GM23248 (cell line): ENCODE measurements at regions not wholly inside any gene's neighbourhood (a gene's known extent, or its start where the extent isn't known, plus 50 kb on each side); places are given as distances from the start of the nearest gene placed in this dataset.

Experiments used
- DNase-seq: peaks from one replicate; pipeline ENCODE4 v3.0.0-alpha.2; 2015
- H2AFZ ChIP-seq: fragments of 200-600 bp; sonication (generic); 2 replicates; pipeline ENCODE4 v1.6.1; 2016; ENCODE audit warnings: antibody characterized with exemption
- H3F3A ChIP-seq: fragments of 200-600 bp; sonication (generic); 2 replicates; pipeline ENCODE4 v1.6.1; 2016; ENCODE audit warnings: mild to moderate bottlenecking, antibody characterized with exemption, mixed run types; ENCODE audit not compliant: insufficient read depth
- H3K27ac ChIP-seq: fragments of 200-600 bp; sonication (generic); 2 replicates; pipeline ENCODE4 v1.5.1; 2016; ENCODE audit warnings: mild to moderate bottlenecking
- H3K27me3 ChIP-seq: fragments of 200-600 bp; sonication (generic); replicated peaks from 2 replicates; pipeline ENCODE4 v1.6.1; 2016; ENCODE audit warnings: mild to moderate bottlenecking; ENCODE audit not compliant: insufficient read depth
- H3K36me3 ChIP-seq: fragments of 200-600 bp; sonication (generic); 2 replicates; pipeline ENCODE4 v1.6.1; 2016; ENCODE audit warnings: low read depth, mild to moderate bottlenecking
- H3K4me1 ChIP-seq: fragments of 200-600 bp; sonication (generic); 2 replicates; pipeline ENCODE4 v1.6.1; 2016; ENCODE audit warnings: mild to moderate bottlenecking; ENCODE audit not compliant: insufficient read depth
- H3K4me2 ChIP-seq: fragments of 200-600 bp; sonication (generic); one replicate; pipeline ENCODE4 v1.6.1; 2016; ENCODE audit warnings: mild to moderate bottlenecking; ENCODE audit not compliant: unreplicated experiment
- H3K4me3 ChIP-seq: fragments of 200-600 bp; sonication (generic); 2 replicates; pipeline ENCODE4 v1.5.1; 2016; ENCODE audit warnings: mild to moderate bottlenecking
- H3K79me2 ChIP-seq: fragments of 200-600 bp; sonication (generic); 2 replicates; pipeline ENCODE4 v1.6.1; 2016; ENCODE audit warnings: mild to moderate bottlenecking; ENCODE audit not compliant: insufficient read depth
- H3K9ac ChIP-seq: fragments of 200-600 bp; sonication (generic); 2 replicates; pipeline ENCODE4 v1.6.1; 2016; ENCODE audit warnings: mild to moderate bottlenecking
- H3K9me2 ChIP-seq: fragments of 200-600 bp; sonication (generic); 2 replicates; pipeline ENCODE4 v1.6.1; 2016; ENCODE audit warnings: mixed run types, mild to moderate bottlenecking, moderate library complexity; ENCODE audit not compliant: insufficient read depth
- H3K9me3 ChIP-seq: fragments of 200-600 bp; sonication (generic); one replicate; pipeline ENCODE4 v1.6.1; 2017; ENCODE audit warnings: low read depth
- H4K20me1 ChIP-seq: fragments of 200-600 bp; sonication (generic); 2 replicates; pipeline ENCODE4 v1.6.0; 2016; ENCODE audit not compliant: insufficient read depth
- EZH2 ChIP-seq: fragments of 200-600 bp; sonication (generic); IDR thresholded peaks from 2 replicates; pipeline ENCODE4 v1.6.1; 2018; ENCODE audit warnings: antibody characterized with exemption, mild to moderate bottlenecking; ENCODE audit not compliant: insufficient read depth, poor library complexity, severe bottlenecking
- EZH2phosphoT487 ChIP-seq: fragments of 200-600 bp; sonication (generic); IDR thresholded peaks from 2 replicates; pipeline ENCODE4 v1.6.1; 2018; ENCODE audit warnings: antibody characterized with exemption, moderate library complexity, mild to moderate bottlenecking, low read depth; ENCODE audit not compliant: insufficient read depth
- WGBS, 2 experiments: methylation state at CpG; one replicate each; pipeline ENCODE4 v1.1.6; 2015 to 2017; ENCODE audit warnings: low lambda C conversion rate in 2 of 2, low coverage in 1 of 2; ENCODE audit errors: missing lambda C conversion rate in 2 of 2; 5-methylcytosine and 5-hydroxymethylcytosine counted together
- in situ Hi-C: fragments of 300-500 bp; cut with MboI; formaldehyde crosslinking; loops from 2 replicates; pipeline ENCODE4 v1.15.0; 2020

DNA sequence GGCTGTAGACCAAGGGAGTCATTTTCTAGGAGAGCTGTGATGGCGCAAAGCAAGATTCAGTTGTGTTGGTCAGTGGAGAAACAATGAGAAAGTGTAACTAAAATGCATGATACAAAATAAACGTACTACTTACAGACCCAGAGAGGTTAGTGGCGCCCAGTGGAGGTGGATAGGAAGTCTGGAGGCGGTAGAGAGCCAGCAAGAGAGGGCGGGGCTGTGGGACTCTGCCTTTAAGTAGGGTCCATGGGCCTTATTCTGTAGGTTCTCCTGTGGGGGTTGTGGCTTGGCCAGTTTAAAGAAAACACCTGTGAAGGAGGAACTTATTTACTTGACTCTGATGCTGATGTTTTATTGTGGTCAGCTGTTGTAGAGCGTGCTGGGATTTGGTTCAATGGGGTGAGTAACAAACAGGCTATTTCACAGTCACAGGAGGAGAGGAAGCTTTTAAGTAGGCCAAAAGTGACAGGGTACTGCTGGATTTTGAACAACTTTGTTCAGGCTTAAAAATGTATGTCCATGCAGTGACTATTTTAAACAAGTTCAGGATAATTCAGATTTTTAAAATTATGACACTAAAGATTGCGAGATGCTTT, 1097.7 kb downstream of the TMTC2 start:
- Histone ChIP-seq H3K27me3 (no peaks in the 10 kb centered on the region), H3K4me3 (no peak overlapping the region), H2AFZ (no peak overlapping the region), H3K4me1 (no peaks in the 10 kb centered on the region), H3K9me2 (no peaks in the 10 kb centered on the region), H3F3A (no peaks in the 10 kb centered on the region), H3K9me3 (no peaks in the 10 kb centered on the region), H3K4me2 (no peak overlapping the region), H4K20me1 (no peaks in the 10 kb centered on the region), H3K9ac (no peak overlapping the region), H3K79me2 (no peaks in the 10 kb centered on the region), H3K36me3 (no peaks in the 10 kb centered on the region), H3K27ac (no peak overlapping the region)
- no peak for TF ChIP-seq EZH2phosphoT487
- TF ChIP-seq EZH2: no peak
- in situ Hi-C loops: no loop called here
- DNase-seq: no peak
- 80 to 91% methylated on average over 7 of the region's 7 CpGs for WGBS, 2 experiments

DNA sequence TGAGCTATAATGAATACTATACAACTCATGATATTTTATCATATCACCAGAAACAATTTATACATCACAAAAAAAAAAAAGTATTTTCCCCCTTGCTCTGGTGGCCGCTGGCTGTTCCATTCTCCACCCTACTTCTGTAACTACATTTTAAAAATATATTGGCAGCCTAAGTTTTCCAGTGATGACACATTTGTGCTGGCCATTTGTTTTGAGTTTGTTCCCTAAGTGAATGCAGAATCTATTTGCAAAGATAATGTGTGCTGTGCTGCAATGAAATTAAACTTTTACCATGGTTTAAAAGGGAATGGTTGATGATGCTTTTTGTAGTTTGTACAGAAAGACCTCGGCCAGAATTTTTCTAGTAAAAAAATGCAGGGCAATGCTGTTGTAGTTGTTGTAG, 1092.8 kb downstream of the TMTC2 start:
- in situ Hi-C loops: no loop called here

DNA sequence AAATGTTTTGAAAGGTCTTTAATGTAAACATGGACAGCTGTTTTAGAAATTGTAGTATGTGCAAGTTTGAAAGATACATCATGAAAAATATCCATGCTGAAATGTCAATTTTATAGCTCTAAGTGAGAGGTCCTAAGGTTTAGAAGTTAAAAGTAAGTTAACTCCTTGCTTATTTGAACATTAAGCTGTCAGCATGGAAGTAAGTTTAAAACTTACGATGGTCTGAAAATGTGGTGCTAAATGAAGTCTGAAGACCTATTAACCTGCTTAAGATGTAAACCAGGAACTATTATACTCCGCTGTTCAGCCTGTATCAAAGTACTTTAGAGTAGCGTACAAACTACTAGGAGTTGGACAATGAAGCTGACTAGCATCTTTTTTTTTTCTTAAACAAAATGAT, 1082.4 kb downstream of the TMTC2 start:
- Histone ChIP-seq H2AFZ (no peak overlapping the region), H3K9me3 (no peaks in the 10 kb centered on the region), H3K36me3 (no peaks in the 10 kb centered on the region; the same call in 1 of the 2 replicates), H3K4me1 (no peaks in the 10 kb centered on the region), H3F3A (no peaks in the 10 kb centered on the region), H3K27ac (no peak overlapping the region), H3K9ac (no peak overlapping the region), H4K20me1 (no peaks in the 10 kb centered on the region), H3K27me3 (no peaks in the 10 kb centered on the region), H3K9me2 (no peaks in the 10 kb centered on the region), H3K4me2 (no peak overlapping the region), H3K4me3 (no peak overlapping the region), H3K79me2 (no peaks in the 10 kb centered on the region)
- TF ChIP-seq EZH2 (no peak), EZH2phosphoT487 (no peak)
- 80 to 81% methylated on average over 3 of the region's 3 CpGs for WGBS, 2 experiments
- in situ Hi-C loops: no loop called here
- no peak for DNase-seq

More for the DNA sequence above, 1092.8 kb downstream of the TMTC2 start:
- WGBS, 2 experiments: 3 to 9% methylated on average over 2 of the region's 2 CpGs
- no peak overlapping the region for H3K9ac ChIP-seq
- TF ChIP-seq EZH2 (no peak), EZH2phosphoT487 (no peak)
- no peaks in the 10 kb centered on the region for H3K36me3 ChIP-seq
- no peaks in the 10 kb centered on the region for H3K4me1 ChIP-seq
- H3K27me3 ChIP-seq: no peaks in the 10 kb centered on the region
- no peaks in the 10 kb centered on the region for H3K9me3 ChIP-seq
- DNase-seq: no peak
- H3K27ac ChIP-seq: no peak overlapping the region
- no peaks in the 10 kb centered on the region for H3K9me2 ChIP-seq
- no peaks in the 10 kb centered on the region for H3K79me2 ChIP-seq
- H3F3A ChIP-seq: no peaks in the 10 kb centered on the region
- no peak overlapping the region for H2AFZ ChIP-seq
- no peak overlapping the region for H3K4me2 ChIP-seq
- no peaks in the 10 kb centered on the region for H4K20me1 ChIP-seq
- H3K4me3 ChIP-seq: no peak overlapping the region

DNA sequence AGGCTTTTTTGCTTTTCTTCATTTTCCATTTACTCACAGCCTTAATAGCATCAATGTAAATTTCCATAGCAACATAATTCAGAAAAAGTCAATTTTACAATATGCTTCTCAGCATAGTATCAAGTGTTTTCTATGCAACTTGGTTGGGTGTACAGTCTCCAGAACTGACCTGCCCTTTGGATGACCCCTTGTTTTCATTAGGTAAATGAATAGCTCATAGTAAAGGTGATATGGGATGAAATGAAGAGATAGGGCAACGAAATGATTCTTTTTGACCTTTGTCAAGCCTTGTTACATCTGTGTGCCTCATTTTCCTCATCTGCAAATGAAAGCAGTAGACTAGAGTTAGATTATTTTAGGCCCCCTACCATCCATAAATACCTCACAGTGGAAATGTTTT, 1081.0 kb downstream of the TMTC2 start:
- Histone ChIP-seq H3K9me2 (no peaks in the 10 kb centered on the region), H4K20me1 (no peaks in the 10 kb centered on the region), H3K4me3 (no peak overlapping the region), H2AFZ (no peak overlapping the region), H3F3A (no peaks in the 10 kb centered on the region), H3K27me3 (no peaks in the 10 kb centered on the region), H3K27ac (no peak overlapping the region), H3K9ac (no peak overlapping the region), H3K79me2 (no peaks in the 10 kb centered on the region), H3K9me3 (no peaks in the 10 kb centered on the region), H3K36me3 (no peaks in the 10 kb centered on the region; the same call in 1 of the 2 replicates), H3K4me1 (no peaks in the 10 kb centered on the region), H3K4me2 (no peak overlapping the region)
- TF ChIP-seq EZH2 (no peak), EZH2phosphoT487 (no peak)
- no peak for DNase-seq
- 33 to 34% methylated on average over 1 of the region's 1 CpG for WGBS, 2 experiments
- in situ Hi-C loops: no loop called here

DNA sequence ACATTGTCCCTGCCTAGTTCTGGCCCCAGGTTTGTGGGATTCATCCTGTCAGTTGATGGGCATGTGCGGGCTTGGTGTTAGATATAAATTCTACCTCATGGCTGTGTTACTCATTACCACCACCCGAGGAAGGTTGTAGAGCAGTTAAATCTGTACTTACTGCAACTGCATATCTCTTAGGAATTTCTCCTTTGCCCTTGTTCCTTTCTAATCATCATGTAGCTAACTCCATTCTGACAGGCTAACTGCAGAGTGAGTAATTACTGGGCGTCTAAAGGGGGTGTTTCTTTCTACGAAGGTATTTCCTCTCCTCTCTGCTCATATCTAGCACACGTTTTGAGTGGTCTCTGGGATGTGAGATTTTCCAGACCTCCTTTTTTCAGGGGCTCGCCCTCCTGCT, 1076.7 kb downstream of the TMTC2 start:
- Histone ChIP-seq H3K79me2 (no peaks in the 10 kb centered on the region), H3K9me3 (no peaks in the 10 kb centered on the region), H3K4me2 (no peak overlapping the region), H3K4me1 (no peaks in the 10 kb centered on the region), H3K4me3 (no peak overlapping the region), H4K20me1 (no peaks in the 10 kb centered on the region), H3K27me3 (no peaks in the 10 kb centered on the region), H3K27ac (no peak overlapping the region), H3K36me3 (no peaks in the 10 kb centered on the region; the same call in 1 of the 2 replicates), H3K9ac (no peak overlapping the region), H2AFZ (no peak overlapping the region), H3F3A (no peaks in the 10 kb centered on the region), H3K9me2 (no peaks in the 10 kb centered on the region)
- TF ChIP-seq EZH2phosphoT487 (no peak), EZH2 (no peak)
- no peak for DNase-seq
- 49 to 53% methylated on average over 6 of the region's 6 CpGs for WGBS, 2 experiments
- in situ Hi-C loops: no loop called here
